Peyer's patch (tissue), 4 donors: ENCODE measurements at regions not wholly inside any gene's neighbourhood (a gene's known extent, or its start where the extent isn't known, plus 50 kb on each side); places are given as distances from the start of the nearest gene placed in this dataset.

ENCODE experiments used
- CTCF ChIP-seq, 6 experiments: fragments of 450-650 bp in 4 of 6; fragments of 200-600 bp in 2 of 6; sonication (generic) in 1 of 6; IDR thresholded peaks; one replicate each; pipeline ENCODE4 v1.5.1; 2017 to 2019; ENCODE audit warnings: antibody characterized with exemption in 6 of 6, mild to moderate bottlenecking in 3 of 6, moderate library complexity in 1 of 6
- POLR2A ChIP-seq, 2 donors: fragments of 450-650 bp; IDR thresholded peaks; one replicate each; pipeline ENCODE4 v1.5.1; 2017; ENCODE audit warnings: antibody characterized with exemption in 2 of 2, mild to moderate bottlenecking in 2 of 2, moderate library complexity in 2 of 2

- no peak for TF ChIP-seq CTCF (IDR thresholded peaks at IDR 0.05)
- no peak for TF ChIP-seq POLR2A (IDR thresholded peaks at IDR 0.05)
These were observed 138.2 kb downstream of the UNC5CL start for GRCh38 chr6:40900791-40901190.
